K562 (cell line): ENCODE measurements at regions not wholly inside any gene's neighbourhood (a gene's known extent, or its start where the extent isn't known, plus 50 kb on each side); places are given as distances from the start of the nearest gene placed in this dataset.

Experiments used
- ATAC-seq: fragments of 200-7000 bp; cut with Tn5 transposase; 3 replicates; pipeline ENCODE4 v1.9.1; 2020; ENCODE audit warnings: moderate library complexity
- BruUV-seq: library from RNA; stranded (reverse); fragments of 400-500 nt; replicated peaks from 2 replicates; lab custom pipeline; 2021; lab: Mats Ljungman, UMichigan
- CTCF ChIA-PET: fragments of 300-600 bp; formaldehyde crosslinking; extraction: SDS; loops from one replicate; lab custom pipeline; 2021; ENCODE audit warnings: low intra/inter-chr PET ratio; lab: Yijun Ruan, JAX
- POLR2A ChIA-PET: fragments of 300-600, 350-650 bp; sonication (Branson Sonifier 250); formaldehyde crosslinking; extraction: SDS; loops from one replicate; lab custom pipeline; 2021; ENCODE audit warnings: antibody characterized with exemption, inconsistent platforms; lab: Yijun Ruan, JAX
- DNase-seq, 4 experiments: peaks; one replicate each; pipeline versions ENCODE4 v3.0.0 to v3.0.0-alpha.2; 2011 to 2018; ENCODE audit warnings: low spot score in 3 of 4, mixed read lengths in 3 of 4; ENCODE audit errors: extremely low read depth in 1 of 4
- FAIRE-seq: peaks from 2 replicates; lab custom pipeline; 2011; peaks lifted over from hg19 to GRCh38; lab: Jason Lieb, UNC
- H2AFZ ChIP-seq: 2 replicates; pipeline ENCODE4 v1.6.0; 2011; ENCODE audit warnings: low read depth, low read length, control low read depth, inconsistent platforms
- H3K27ac ChIP-seq: fragments of 200-600 bp; 3 replicates; pipeline ENCODE4 v1.8.0; 2011; ENCODE audit warnings: low read depth, mild to moderate bottlenecking, control low read depth, inconsistent platforms, low read length, moderate library complexity, mixed read lengths; ENCODE audit errors: extremely low read depth
- H3K27me3 ChIP-seq, 2 experiments: fragments of 300-600 bp in 1 of 2; 2 replicates in 1 of 2; 3 replicates in 1 of 2; pipeline versions ENCODE4 v1.6.0 to v1.8.0; 2011; ENCODE audit warnings: inconsistent platforms in 2 of 2, low read length in 2 of 2, mild to moderate bottlenecking in 1 of 2, mixed read lengths in 1 of 2, moderate library complexity in 1 of 2; ENCODE audit not compliant: control insufficient read depth in 2 of 2, insufficient read depth in 2 of 2
- H3K36me3 ChIP-seq: fragments of 300-600 bp; 3 replicates; pipeline ENCODE4 v1.8.0; 2011; ENCODE audit warnings: mild to moderate bottlenecking, low read length, inconsistent platforms; ENCODE audit not compliant: control insufficient read depth, insufficient read depth
- H3K4me1 ChIP-seq, 2 experiments: fragments of 200-600 bp in 1 of 2; replicated peaks in 1 of 2; 2 replicates in 1 of 2; 3 replicates in 1 of 2; pipeline versions ENCODE4 v1.5.1 to v1.8.0; 2011; ENCODE audit warnings: inconsistent platforms in 2 of 2, low read length in 2 of 2, mild to moderate bottlenecking in 1 of 2, mixed read lengths in 1 of 2, moderate library complexity in 1 of 2; ENCODE audit not compliant: control insufficient read depth in 2 of 2, insufficient read depth in 2 of 2
- H3K4me2 ChIP-seq: 2 replicates; pipeline ENCODE4 v1.6.1; 2011; ENCODE audit warnings: low read length, control low read depth, inconsistent platforms, mixed read lengths; ENCODE audit not compliant: insufficient read depth
- H3K4me3 ChIP-seq: fragments of 200-600 bp; sonication (generic), shearing (Covaris generic); 2 replicates; pipeline ENCODE4 v1.5.1; 2016; ENCODE audit warnings: control low read depth, inconsistent platforms
- H3K79me2 ChIP-seq: fragments of 200-600 bp; 3 replicates; pipeline ENCODE4 v1.8.0; 2011; ENCODE audit warnings: low read length, inconsistent platforms; ENCODE audit not compliant: control insufficient read depth, insufficient read depth
- H3K9ac ChIP-seq, 2 experiments: 2 replicates each; pipeline versions ENCODE4 v1.6.0 to v1.6.1; 2011; ENCODE audit warnings: low read depth in 2 of 2, low read length in 2 of 2, control low read depth in 1 of 2, inconsistent platforms in 1 of 2, mild to moderate bottlenecking in 1 of 2, mixed read lengths in 1 of 2; ENCODE audit not compliant: insufficient read depth in 1 of 2
- H3K9me1 ChIP-seq: one replicate; pipeline ENCODE4 v1.6.0; 2011; ENCODE audit warnings: inconsistent platforms, mild to moderate bottlenecking, low read length, moderate library complexity; ENCODE audit not compliant: control insufficient read depth, insufficient read depth
- H3K9me3 ChIP-seq: replicated peaks from 2 replicates; pipeline ENCODE4 v1.5.1; 2011; ENCODE audit warnings: low read depth, low read length, inconsistent platforms; ENCODE audit not compliant: control insufficient read depth, insufficient read depth
- H4K20me1 ChIP-seq: replicated peaks from 2 replicates; pipeline ENCODE4 v1.6.1; 2011; ENCODE audit warnings: low read length, inconsistent platforms, mixed read lengths; ENCODE audit not compliant: control insufficient read depth, insufficient read depth
- ARID2 ChIP-seq: fragments of 450-650 bp; IDR thresholded peaks from 2 replicates; pipeline ENCODE4 v1.6.1; 2017; ENCODE audit warnings: antibody characterized with exemption, mild to moderate bottlenecking
- BCL6 ChIP-seq: fragments of 250-450 bp; sonication (Bioruptor Pico); IDR thresholded peaks from 2 replicates; pipeline ENCODE4 v1.4.0; 2020
- HMGXB4 ChIP-seq: sonication (generic); formaldehyde crosslinking; IDR thresholded peaks from 2 replicates; pipeline ENCODE4 v1.8.1; 2023; ENCODE audit warnings: mild to moderate bottlenecking, missing genetic modification reagents
- JUND ChIP-seq, 2 experiments: IDR thresholded peaks; 2 replicates in 1 of 2; 3 replicates in 1 of 2; pipeline ENCODE4 v1.6.1; 2011; ENCODE audit warnings: borderline replicate concordance in 2 of 2, low read depth in 2 of 2, low read length in 2 of 2, improper control_type of control experiment in 1 of 2, missing biosample characterization in 1 of 2, missing genetic modification characterization in 1 of 2, missing genetic modification reagents in 1 of 2
- MAFK ChIP-seq: IDR thresholded peaks from 2 replicates; pipeline ENCODE4 v1.6.1; 2011; ENCODE audit warnings: low read length, improper control_type of control experiment
- NCOA2 ChIP-seq, 2 experiments: fragments of 450-650 bp; IDR thresholded peaks; 2 replicates each; pipeline ENCODE4 v1.6.1; 2018; ENCODE audit warnings: mild to moderate bottlenecking in 2 of 2, moderate library complexity in 1 of 2; ENCODE audit not compliant: partially characterized antibody in 2 of 2
- PTTG1 ChIP-seq: fragments of 450-650 bp; IDR thresholded peaks from 2 replicates; pipeline ENCODE4 v1.6.1; 2016; ENCODE audit warnings: low read depth, mild to moderate bottlenecking, missing genetic modification characterization, missing compliant biosample characterization
- TCF15 ChIP-seq: fragments of 250-450 bp; sonication (Bioruptor Pico); IDR thresholded peaks from 2 replicates; pipeline ENCODE4 v1.8.0; 2022; ENCODE audit warnings: moderate library complexity, mild to moderate bottlenecking, inconsistent platforms
- ZBTB7A ChIP-seq: IDR thresholded peaks from 2 replicates; pipeline ENCODE4 v1.6.1; 2011; ENCODE audit warnings: low read depth, mild to moderate bottlenecking, low read length, moderate library complexity, borderline replicate concordance; ENCODE audit not compliant: control insufficient read depth
- ZFP36 ChIP-seq: fragments of 150-350 bp; IDR thresholded peaks from 2 replicates; pipeline ENCODE4 v1.6.1; 2018; ENCODE audit warnings: low read length, low read depth; ENCODE audit not compliant: partially characterized antibody
- ZNF146 ChIP-seq: IDR thresholded peaks from one replicate; pipeline ENCODE4 v1.6.1; 2018; ENCODE audit warnings: missing compliant biosample characterization; ENCODE audit not compliant: unreplicated experiment
- ZNF24 ChIP-seq: fragments of 450-650 bp; IDR thresholded peaks from 2 replicates; pipeline ENCODE4 v1.6.1; 2016
- ZNF41 ChIP-seq: fragments of 250-450 bp; sonication (Bioruptor Pico); conservative IDR thresholded peaks from 2 replicates; pipeline ENCODE4 v1.4.0; 2020; ENCODE audit warnings: mild to moderate bottlenecking
- ZNF431 ChIP-seq: sonication (generic); formaldehyde crosslinking; IDR thresholded peaks from 2 replicates; pipeline ENCODE4 v1.8.0; 2022; ENCODE audit warnings: mild to moderate bottlenecking, missing genetic modification reagents
- ZNF561 ChIP-seq: fragments of 450-650 bp; formaldehyde crosslinking; conservative IDR thresholded peaks from 2 replicates; pipeline ENCODE4 v1.4.0; 2020; ENCODE audit warnings: mild to moderate bottlenecking, moderate library complexity
- ZNF609 ChIP-seq: sonication (generic); formaldehyde crosslinking; IDR thresholded peaks from 2 replicates; pipeline ENCODE4 v1.8.1; 2023; ENCODE audit warnings: missing genetic modification reagents, mild to moderate bottlenecking, borderline replicate concordance
- WGBS: fragments of 100-300 bp; shearing (Covaris generic); methylation state at CpG from one replicate; pipeline ENCODE4 v1.1.6; 2016; ENCODE audit warnings: low coverage, mixed read lengths; ENCODE audit not compliant: insufficient coverage; ENCODE audit errors: missing lambda C conversion rate; 5-methylcytosine and 5-hydroxymethylcytosine counted together
- in situ Hi-C: fragments of 300-500 bp; cut with MboI; formaldehyde crosslinking; loops from 4 replicates; pipeline ENCODE4 v1.15.0; 2018; ENCODE audit warnings: inconsistent platforms, mixed read lengths
- intact Hi-C: fragments of 100-400 bp; cut with micrococcal nuclease; formaldehyde crosslinking; loops from 2 replicates; pipeline ENCODE4 v1.14.2; 2022

GRCh38 chr2:146129231-146129630 is 1609.3 kb upstream of the ZEB2 start:
- no peak overlapping the region for H3K4me3 ChIP-seq
- no peaks in the 10 kb centered on the region for H3K79me2 ChIP-seq
- FAIRE-seq: no peak
- no TSS peak for BruUV-seq
- 3% methylated on average over 2 of the region's 2 CpGs for WGBS
- H3K9me1 ChIP-seq: no peaks in the 10 kb centered on the region
- no peaks in the 10 kb centered on the region for H3K36me3 ChIP-seq
- no peak overlapping the region for H3K9ac ChIP-seq
- no peaks in the 10 kb centered on the region for H3K27me3 ChIP-seq
- POLR2A ChIA-PET: no interaction called here
- H3K9me3 ChIP-seq: no peaks in the 10 kb centered on the region
- CTCF ChIA-PET: no interaction called here
- intact Hi-C loops (no loop called here), in situ Hi-C loops (no loop called here)
- no peak overlapping the region for H2AFZ ChIP-seq
- H4K20me1 ChIP-seq: no peaks in the 10 kb centered on the region
- DNase-seq: no peak
- ATAC-seq: no peak
- no peak overlapping the region for H3K4me2 ChIP-seq
- no peaks in the 10 kb centered on the region for H3K4me1 ChIP-seq
- no peak overlapping the region for H3K27ac ChIP-seq
- TF ChIP-seq ZNF431 (CRISPR knock-in tag) (no peak), ZNF146 (CRISPR knock-in tag) (no peak), NCOA2 (IDR thresholded peaks at IDR 0.05; ENCODE audit: partially characterized antibody in 2 of 2) (no peak), BCL6 (CRISPR knock-in tag) (no peak), ZNF24 (no peak), PTTG1 (tag) (no peak), ZFP36 (no peak), MAFK (no peak), ARID2 (no peak), ZNF609 (CRISPR knock-in tag) (no peak), TCF15 (CRISPR knock-in tag) (no peak), ZNF41 (CRISPR knock-in tag) (no peak), ZNF561 (no peak), JUND (IDR thresholded peaks at IDR 0.05; ENCODE audit: borderline replicate concordance, low read depth, low read length) (no peak), JUND (tag; IDR thresholded peaks at IDR 0.05; ENCODE audit: borderline replicate concordance, low read depth, low read length) (no peak), HMGXB4 (CRISPR knock-in tag) (no peak), ZBTB7A (no peak)
